ENCODE measurements at regions not wholly inside any gene's neighbourhood (a gene's known extent, or its start where the extent isn't known, plus 50 kb on each side); places are given as distances from the start of the nearest gene placed in this dataset.
A peak's percentile ranks its signal among the peaks of the same experiment; 100 is the strongest.

GRCh38 chr2:220212296-220213080 is 585.1 kb downstream of the SLC4A3 start:
- Histone ChIP-seq H2BK12ac (ENCODE audit: low read length in 2 of 2) (no peak overlapping the region), H4K91ac (ENCODE audit: low read length) (no peak overlapping the region), H3K14ac (ENCODE audit: low read length in 2 of 2) (no peak overlapping the region), H3K4me3 (ENCODE audit: insufficient read depth in 1 of 2, low read depth in 1 of 2, low read length in 2 of 2) (no peak overlapping the region), H3K9ac (ENCODE audit: low read length) (no peak overlapping the region), H2AFZ (ENCODE audit: low read depth, low read length) (no peak overlapping the region), H3K9me3 (ENCODE audit: control insufficient read depth, low read length) (no peaks in the 10 kb centered on the region), H2BK5ac (ENCODE audit: low read depth, low read length, poor library complexity, severe bottlenecking) (no peak overlapping the region), H3K4me2 (ENCODE audit: low read length, poor library complexity, severe bottlenecking) (no peak overlapping the region), H3K79me1 (replicated peaks; ENCODE audit: low read length, poor library complexity, severe bottlenecking) (no peaks in the 10 kb centered on the region), H3K18ac (ENCODE audit: low read depth in 1 of 2, low read length in 2 of 2) (no peak overlapping the region), H2BK120ac (ENCODE audit: low read depth, low read length) (no peak overlapping the region), H3K27ac (ENCODE audit: low read length, poor library complexity, severe bottlenecking) (no peak overlapping the region), H3K4me1 (ENCODE audit: control insufficient read depth, insufficient read depth, low read depth, low read length) (peaks cover 3% of the 10 kb centered on the region), H2AK5ac (ENCODE audit: low read length, severe bottlenecking) (no peak overlapping the region), H3K23ac (ENCODE audit: low read length in 2 of 2) (no peak overlapping the region), H3K36me3 (ENCODE audit: control insufficient read depth in 1 of 2, insufficient read depth in 2 of 2, low read depth in 1 of 2, low read length in 2 of 2) (no peaks in the 10 kb centered on the region), H3K27me3 (ENCODE audit: control insufficient read depth in 1 of 2, insufficient read depth in 1 of 2, low read length in 2 of 2) (no peaks in the 10 kb centered on the region), H2BK15ac (ENCODE audit: low read depth, poor library complexity, severe bottlenecking) (no peak overlapping the region), H3K4ac (ENCODE audit: low read depth in 1 of 2, low read length in 2 of 2) (no peak overlapping the region), H4K8ac (ENCODE audit: low read length) (no peak overlapping the region)
- DNase-seq, result no peak
- WGBS, result 91% methylated on average over 3 of the region's 5 CpGs

GRCh38 chr2:220215785-220216184 is 588.4 kb downstream of the SLC4A3 start:
- Histone ChIP-seq H2BK12ac (ENCODE audit: low read length in 2 of 2) (no peak overlapping the region), H3K14ac (ENCODE audit: low read length in 2 of 2) (no peak overlapping the region), H3K9me3 (ENCODE audit: control insufficient read depth, low read length) (no peaks in the 10 kb centered on the region), H3K4me2 (ENCODE audit: low read length, poor library complexity, severe bottlenecking) (no peak overlapping the region), H3K4me1 (ENCODE audit: control insufficient read depth, insufficient read depth, low read depth, low read length) (peaks cover 3% of the 10 kb centered on the region), H2BK15ac (ENCODE audit: low read depth, poor library complexity, severe bottlenecking) (no peak overlapping the region), H4K8ac (ENCODE audit: low read length) (no peak overlapping the region), H2BK120ac (ENCODE audit: low read depth, low read length) (no peak overlapping the region), H3K27ac (ENCODE audit: low read length, poor library complexity, severe bottlenecking) (no peak overlapping the region), H3K9ac (ENCODE audit: low read length) (no peak overlapping the region), H2AFZ (ENCODE audit: low read depth, low read length) (peak overlapping the region; percentile 66), H2AK5ac (ENCODE audit: low read length, severe bottlenecking) (no peak overlapping the region), H3K23ac (ENCODE audit: low read length in 2 of 2) (no peak overlapping the region), H3K27me3 (ENCODE audit: control insufficient read depth in 1 of 2, insufficient read depth in 1 of 2, low read length in 2 of 2) (no peaks in the 10 kb centered on the region), H3K36me3 (ENCODE audit: control insufficient read depth in 1 of 2, insufficient read depth in 2 of 2, low read depth in 1 of 2, low read length in 2 of 2) (no peaks in the 10 kb centered on the region), H3K79me1 (replicated peaks; ENCODE audit: low read length, poor library complexity, severe bottlenecking) (no peaks in the 10 kb centered on the region), H3K18ac (ENCODE audit: low read depth in 1 of 2, low read length in 2 of 2) (no peak overlapping the region), H2BK5ac (ENCODE audit: low read depth, low read length, poor library complexity, severe bottlenecking) (no peak overlapping the region), H3K4ac (ENCODE audit: low read depth in 1 of 2, low read length in 2 of 2) (no peak overlapping the region), H4K91ac (ENCODE audit: low read length) (no peak overlapping the region), H3K4me3 (ENCODE audit: insufficient read depth in 1 of 2, low read depth in 1 of 2, low read length in 2 of 2) (no peak overlapping the region)
- WGBS, result 57% methylated on average over 3 of the region's 3 CpGs
- DNase-seq, result no peak

GRCh38 chr2:220219371-220219770 is 591.9 kb downstream of the SLC4A3 start:
- Histone ChIP-seq H3K4ac (ENCODE audit: low read depth in 1 of 2, low read length in 2 of 2) (no peak overlapping the region), H2BK5ac (ENCODE audit: low read depth, low read length, poor library complexity, severe bottlenecking) (no peak overlapping the region), H4K91ac (ENCODE audit: low read length) (no peak overlapping the region), H2BK15ac (ENCODE audit: low read depth, poor library complexity, severe bottlenecking) (no peak overlapping the region), H3K4me2 (ENCODE audit: low read length, poor library complexity, severe bottlenecking) (no peak overlapping the region), H3K4me3 (ENCODE audit: insufficient read depth in 1 of 2, low read depth in 1 of 2, low read length in 2 of 2) (no peak overlapping the region), H3K9ac (ENCODE audit: low read length) (no peak overlapping the region), H2BK120ac (ENCODE audit: low read depth, low read length) (no peak overlapping the region), H3K23ac (ENCODE audit: low read length in 2 of 2) (no peak overlapping the region), H3K4me1 (ENCODE audit: control insufficient read depth, insufficient read depth, low read depth, low read length) (peaks cover 3% of the 10 kb centered on the region), H3K27ac (ENCODE audit: low read length, poor library complexity, severe bottlenecking) (no peak overlapping the region), H4K8ac (ENCODE audit: low read length) (no peak overlapping the region), H3K79me1 (replicated peaks; ENCODE audit: low read length, poor library complexity, severe bottlenecking) (no peaks in the 10 kb centered on the region), H3K14ac (ENCODE audit: low read length in 2 of 2) (no peak overlapping the region), H2BK12ac (ENCODE audit: low read length in 2 of 2) (no peak overlapping the region), H2AK5ac (ENCODE audit: low read length, severe bottlenecking) (no peak overlapping the region), H3K27me3 (ENCODE audit: control insufficient read depth in 1 of 2, insufficient read depth in 1 of 2, low read length in 2 of 2) (no peaks in the 10 kb centered on the region), H3K18ac (ENCODE audit: low read depth in 1 of 2, low read length in 2 of 2) (no peak overlapping the region), H3K9me3 (ENCODE audit: control insufficient read depth, low read length) (no peaks in the 10 kb centered on the region), H2AFZ (ENCODE audit: low read depth, low read length) (no peak overlapping the region), H3K36me3 (ENCODE audit: control insufficient read depth in 1 of 2, insufficient read depth in 2 of 2, low read depth in 1 of 2, low read length in 2 of 2) (no peaks in the 10 kb centered on the region)
- no peak for DNase-seq

GRCh38 chr2:220220009-220220408 is 592.6 kb downstream of the SLC4A3 start:
- Histone ChIP-seq H3K4me3 (ENCODE audit: insufficient read depth in 1 of 2, low read depth in 1 of 2, low read length in 2 of 2) (no peak overlapping the region), H4K8ac (ENCODE audit: low read length) (no peak overlapping the region), H2BK120ac (ENCODE audit: low read depth, low read length) (no peak overlapping the region), H3K27me3 (ENCODE audit: control insufficient read depth in 1 of 2, insufficient read depth in 1 of 2, low read length in 2 of 2) (no peaks in the 10 kb centered on the region), H2BK12ac (ENCODE audit: low read length in 2 of 2) (no peak overlapping the region), H2BK5ac (ENCODE audit: low read depth, low read length, poor library complexity, severe bottlenecking) (no peak overlapping the region), H2BK15ac (ENCODE audit: low read depth, poor library complexity, severe bottlenecking) (no peak overlapping the region), H3K4ac (ENCODE audit: low read depth in 1 of 2, low read length in 2 of 2) (no peak overlapping the region), H3K14ac (ENCODE audit: low read length in 2 of 2) (no peak overlapping the region), H2AFZ (ENCODE audit: low read depth, low read length) (no peak overlapping the region), H4K91ac (ENCODE audit: low read length) (no peak overlapping the region), H3K4me1 (ENCODE audit: control insufficient read depth, insufficient read depth, low read depth, low read length) (peaks cover 6% of the 10 kb centered on the region), H3K27ac (ENCODE audit: low read length, poor library complexity, severe bottlenecking) (no peak overlapping the region), H2AK5ac (ENCODE audit: low read length, severe bottlenecking) (no peak overlapping the region), H3K36me3 (ENCODE audit: control insufficient read depth in 1 of 2, insufficient read depth in 2 of 2, low read depth in 1 of 2, low read length in 2 of 2) (no peaks in the 10 kb centered on the region), H3K9me3 (ENCODE audit: control insufficient read depth, low read length) (no peaks in the 10 kb centered on the region), H3K18ac (ENCODE audit: low read depth in 1 of 2, low read length in 2 of 2) (no peak overlapping the region), H3K23ac (ENCODE audit: low read length in 2 of 2) (no peak overlapping the region), H3K79me1 (replicated peaks; ENCODE audit: low read length, poor library complexity, severe bottlenecking) (no peaks in the 10 kb centered on the region), H3K9ac (ENCODE audit: low read length) (no peak overlapping the region), H3K4me2 (ENCODE audit: low read length, poor library complexity, severe bottlenecking) (no peak overlapping the region)
- DNase-seq, result no peak
- 88% methylated on average over 2 of the region's 2 CpGs for WGBS

Data from mesenchymal stem cell (in vitro differentiated cells and primary cell).